GM12878 (cell line): ENCODE measurements at regions not wholly inside any gene's neighbourhood (a gene's known extent, or its start where the extent isn't known, plus 50 kb on each side); places are given as distances from the start of the nearest gene placed in this dataset.

Experiments used
- ATAC-seq: fragments of 200-7000 bp; cut with Tn5 transposase; 3 replicates; pipeline ENCODE4 v1.9.1; 2020; ENCODE audit warnings: mild to moderate bottlenecking, moderate library complexity
- BruUV-seq: library from RNA; stranded (reverse); fragments of 400-500 nt; replicated peaks from 2 replicates; lab custom pipeline; 2021; lab: Mats Ljungman, UMichigan
- CTCF ChIA-PET: fragments of 300-600 bp; sonication (Branson Sonifier 250); formaldehyde crosslinking; extraction: SDS; loops from one replicate; lab custom pipeline; 2021; ENCODE audit warnings: inconsistent platforms; lab: Yijun Ruan, JAX
- POLR2A ChIA-PET: fragments of 350-600 bp; formaldehyde crosslinking; extraction: SDS; loops from one replicate; lab custom pipeline; 2021; ENCODE audit warnings: inconsistent platforms; lab: Charles Lee
- RAD21 ChIA-PET: fragments of 300-600 bp; sonication (Branson Sonifier 250); formaldehyde crosslinking; loops from one replicate; lab custom pipeline; 2023; ENCODE audit warnings: antibody characterized with exemption; ENCODE audit not compliant: unreplicated experiment; lab: Charles Lee
- SMC1A ChIA-PET: fragments of 300-600 bp; sonication (Branson Sonifier 250); formaldehyde crosslinking; loops from one replicate; lab custom pipeline; 2023; ENCODE audit not compliant: unreplicated experiment, uncharacterized antibody; lab: Charles Lee
- DNase-seq: peaks from one replicate; pipeline ENCODE4 v3.0.0-alpha.2; 2011; ENCODE audit warnings: low read depth, low spot score
- FAIRE-seq: peaks from 3 replicates; lab custom pipeline; 2011; peaks lifted over from hg19 to GRCh38; lab: Jason Lieb, UNC
- H2AFZ ChIP-seq: 2 replicates; pipeline ENCODE4 v1.6.0; 2011; ENCODE audit warnings: low read depth, low read length, control low read depth; ENCODE audit not compliant: control insufficient read depth
- H3K27ac ChIP-seq: 2 replicates; pipeline ENCODE4 v1.5.1; 2011; ENCODE audit warnings: control low read depth; ENCODE audit not compliant: control insufficient read depth, insufficient read depth
- H3K27me3 ChIP-seq, 2 experiments: replicated peaks in 1 of 2; 2 replicates each; pipeline versions ENCODE4 v1.6.0 to v1.6.1; 2011; ENCODE audit warnings: low read length in 1 of 2; ENCODE audit not compliant: control insufficient read depth in 2 of 2, insufficient read depth in 2 of 2
- H3K36me3 ChIP-seq, 2 experiments: 2 replicates each; pipeline ENCODE4 v1.5.1; 2011; ENCODE audit warnings: low read length in 1 of 2; ENCODE audit not compliant: control insufficient read depth in 2 of 2, insufficient read depth in 2 of 2
- H3K4me1 ChIP-seq: 2 replicates; pipeline ENCODE4 v1.6.1; 2011; ENCODE audit warnings: mild to moderate bottlenecking, low read length, moderate library complexity, mixed read lengths; ENCODE audit not compliant: control insufficient read depth, insufficient read depth
- H3K4me2 ChIP-seq: 2 replicates; pipeline ENCODE4 v1.6.0; 2011; ENCODE audit warnings: control low read depth; ENCODE audit not compliant: control insufficient read depth, insufficient read depth
- H3K4me3 ChIP-seq: fragments of 200-600 bp; sonication (generic); 2 replicates; pipeline ENCODE4 v1.5.1; 2016
- H3K79me2 ChIP-seq: 2 replicates; pipeline ENCODE4 v1.6.0; 2011; ENCODE audit warnings: low read length; ENCODE audit not compliant: control insufficient read depth, insufficient read depth
- H3K9ac ChIP-seq: 2 replicates; pipeline ENCODE4 v1.8.0; 2011; ENCODE audit warnings: low read length, control low read depth, mixed read lengths; ENCODE audit not compliant: control insufficient read depth, insufficient read depth
- H3K9me3 ChIP-seq: replicated peaks from 3 replicates; pipeline ENCODE4 v1.5.1; 2011; ENCODE audit warnings: mild to moderate bottlenecking, low read length; ENCODE audit not compliant: control insufficient read depth, insufficient read depth
- H4K20me1 ChIP-seq: 2 replicates; pipeline ENCODE4 v1.6.0; 2011; ENCODE audit not compliant: control insufficient read depth, insufficient read depth
- CBX5 ChIP-seq: sonication (generic); IDR thresholded peaks from 2 replicates; pipeline ENCODE4 v1.6.1; 2016; ENCODE audit warnings: low read depth, moderate library complexity, mild to moderate bottlenecking, inconsistent platforms
- DPF2 ChIP-seq: fragments of 450-650 bp; IDR thresholded peaks from 2 replicates; pipeline ENCODE4 v1.6.1; 2017; ENCODE audit warnings: mild to moderate bottlenecking
- FOS ChIP-seq: IDR thresholded peaks from 3 replicates; pipeline ENCODE4 v1.6.1; 2011; ENCODE audit warnings: borderline replicate concordance; ENCODE audit not compliant: insufficient read length; ENCODE audit errors: extremely low read depth
- JUND ChIP-seq: IDR thresholded peaks from 2 replicates; pipeline ENCODE4 v1.6.1; 2012; ENCODE audit warnings: low read depth, mild to moderate bottlenecking, low read length, improper control_type of control experiment, moderate library complexity
- KDM1A ChIP-seq: fragments of 200-600 bp; sonication (generic); IDR thresholded peaks from 2 replicates; pipeline ENCODE4 v1.6.1; 2016; ENCODE audit warnings: borderline replicate concordance
- NFYA ChIP-seq: IDR thresholded peaks from 2 replicates; pipeline ENCODE4 v1.6.1; 2011; ENCODE audit warnings: low read depth, mild to moderate bottlenecking, low read length, improper control_type of control experiment, borderline replicate concordance
- NFYB ChIP-seq: IDR thresholded peaks from 2 replicates; pipeline ENCODE4 v1.6.1; 2011; ENCODE audit warnings: low read depth, mild to moderate bottlenecking, low read length, improper control_type of control experiment, moderate library complexity; ENCODE audit not compliant: insufficient read depth
- RFX5 ChIP-seq: IDR thresholded peaks from 2 replicates; pipeline ENCODE4 v1.6.1; 2011; ENCODE audit warnings: low read depth, low read length, improper control_type of control experiment
- SIX5 ChIP-seq: IDR thresholded peaks from 2 replicates; pipeline ENCODE4 v1.6.1; 2011; ENCODE audit warnings: mild to moderate bottlenecking, low read depth, low read length, moderate library complexity; ENCODE audit not compliant: severe bottlenecking
- SMAD1 ChIP-seq: fragments of 450-650 bp; IDR thresholded peaks from 2 replicates; pipeline ENCODE4 v1.6.1; 2018; ENCODE audit warnings: mild to moderate bottlenecking, low read depth; ENCODE audit not compliant: partially characterized antibody
- SMAD5 ChIP-seq: IDR thresholded peaks from 2 replicates; pipeline ENCODE4 v1.6.1; 2016; ENCODE audit warnings: antibody characterized with exemption, low read depth
- TAF1 ChIP-seq: IDR thresholded peaks from 2 replicates; pipeline ENCODE4 v1.6.1; 2011; ENCODE audit warnings: mild to moderate bottlenecking, low read depth, low read length, borderline replicate concordance
- ZNF207 ChIP-seq: fragments of 450-650 bp; IDR thresholded peaks from 2 replicates; pipeline ENCODE4 v1.6.1; 2014; ENCODE audit warnings: antibody characterized with exemption, mild to moderate bottlenecking, borderline replicate concordance
- WGBS: methylation state at CpG from one replicate; pipeline ENCODE4 v1.1.6; 2016; ENCODE audit warnings: low lambda C conversion rate; ENCODE audit not compliant: insufficient replicate concordance, insufficient coverage; ENCODE audit errors: missing lambda C conversion rate; 5-methylcytosine and 5-hydroxymethylcytosine counted together
- in situ Hi-C: fragments of 300-500 bp; cut with MboI; formaldehyde crosslinking; loops from 9 replicates; pipeline ENCODE4 v1.14.3; 2018; ENCODE audit warnings: mixed read lengths
- intact Hi-C: fragments of 100-400 bp; cut with micrococcal nuclease; formaldehyde crosslinking; loops from one replicate; pipeline ENCODE4 v1.14.2; 2022; ENCODE audit not compliant: unreplicated experiment
- TF ChIP-seq, protein P1 (sequence below): fragments of 450-650 bp; IDR thresholded peaks from 2 replicates; pipeline ENCODE4 v1.6.1; 2016; ENCODE audit warnings: mild to moderate bottlenecking
- TF ChIP-seq, protein P2 (sequence below): fragments of 450-650 bp; IDR thresholded peaks from 2 replicates; pipeline ENCODE4 v1.6.1; 2017; ENCODE audit warnings: mild to moderate bottlenecking, moderate library complexity

GRCh38 chr10:85444868-85445267 lies 921.7 kb downstream of the GRID1 start:
- 0% methylated on average over 2 of the region's 2 CpGs for WGBS
- no peak overlapping the region for H3K27ac ChIP-seq
- H4K20me1 ChIP-seq = no peaks in the 10 kb centered on the region
- ChIA-PET POLR2A (no interaction called here), RAD21 (no interaction called here), CTCF (no interaction called here), SMC1A (no interaction called here)
- no TSS peak for BruUV-seq
- no peak overlapping the region for H3K4me3 ChIP-seq
- in situ Hi-C loops = no loop called here
- FAIRE-seq = no peak
- H3K4me2 ChIP-seq = no peak overlapping the region
- no peak for DNase-seq
- no peaks in the 10 kb centered on the region for H3K36me3 ChIP-seq
- intact Hi-C loops = no loop called here
- no peaks in the 10 kb centered on the region for H3K27me3 ChIP-seq
- H2AFZ ChIP-seq = no peak overlapping the region
- no peaks in the 10 kb centered on the region for H3K4me1 ChIP-seq
- no peaks in the 10 kb centered on the region for H3K79me2 ChIP-seq
- H3K9me3 ChIP-seq = no peaks in the 10 kb centered on the region
- no peak overlapping the region for H3K9ac ChIP-seq
- TF ChIP-seq SMAD5 (no peak), NFYA (no peak)
- ATAC-seq = no peak

DNA sequence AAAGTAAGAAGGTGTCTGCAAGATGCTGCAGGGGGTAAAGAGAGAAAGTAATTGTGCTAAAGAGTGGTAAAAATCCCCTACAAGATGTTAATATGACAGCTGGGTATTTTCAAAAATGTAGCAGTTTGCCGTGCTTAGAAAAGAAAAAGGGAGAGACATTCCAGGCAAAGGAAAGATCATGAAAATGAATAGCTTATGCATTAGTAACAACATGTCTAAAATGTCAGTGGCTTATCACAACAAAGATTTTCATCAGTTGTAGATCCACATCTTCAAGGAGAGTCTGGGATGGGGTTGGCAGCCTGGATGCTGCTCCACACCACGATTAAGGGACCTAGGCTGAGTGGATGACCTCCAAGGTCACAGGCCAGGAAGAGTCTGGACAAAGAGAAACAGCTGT lies 920.9 kb downstream of the GRID1 start:
- Histone ChIP-seq H3K27ac (no peak overlapping the region), H3K27me3 (no peaks in the 10 kb centered on the region), H3K4me3 (no peak overlapping the region), H3K4me2 (no peak overlapping the region), H3K9ac (no peak overlapping the region), H3K4me1 (no peaks in the 10 kb centered on the region), H4K20me1 (no peaks in the 10 kb centered on the region), H3K79me2 (no peaks in the 10 kb centered on the region), H3K36me3 (no peaks in the 10 kb centered on the region), H3K9me3 (no peaks in the 10 kb centered on the region), H2AFZ (no peak overlapping the region)
- ChIA-PET SMC1A (no interaction called here), CTCF (no interaction called here), POLR2A (no interaction called here), RAD21 (no interaction called here)
- BruUV-seq = no TSS peak
- DNase-seq (no peak), FAIRE-seq (no peak), ATAC-seq (no peak)
- intact Hi-C loops = no loop called here
- 0% methylated on average over 2 of the region's 2 CpGs for WGBS
- in situ Hi-C loops = no loop called here
- TF ChIP-seq, protein P1, sequence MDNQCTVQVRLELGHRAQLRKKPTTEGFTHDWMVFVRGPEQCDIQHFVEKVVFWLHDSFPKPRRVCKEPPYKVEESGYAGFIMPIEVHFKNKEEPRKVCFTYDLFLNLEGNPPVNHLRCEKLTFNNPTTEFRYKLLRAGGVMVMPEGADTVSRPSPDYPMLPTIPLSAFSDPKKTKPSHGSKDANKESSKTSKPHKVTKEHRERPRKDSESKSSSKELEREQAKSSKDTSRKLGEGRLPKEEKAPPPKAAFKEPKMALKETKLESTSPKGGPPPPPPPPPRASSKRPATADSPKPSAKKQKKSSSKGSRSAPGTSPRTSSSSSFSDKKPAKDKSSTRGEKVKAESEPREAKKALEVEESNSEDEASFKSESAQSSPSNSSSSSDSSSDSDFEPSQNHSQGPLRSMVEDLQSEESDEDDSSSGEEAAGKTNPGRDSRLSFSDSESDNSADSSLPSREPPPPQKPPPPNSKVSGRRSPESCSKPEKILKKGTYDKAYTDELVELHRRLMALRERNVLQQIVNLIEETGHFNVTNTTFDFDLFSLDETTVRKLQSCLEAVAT = no peak
- no peak for TF ChIP-seq CBX5
- no peak for TF ChIP-seq NFYB
- no peak for TF ChIP-seq RFX5
- no peak for TF ChIP-seq FOS
- no peak for TF ChIP-seq TAF1
- no peak for TF ChIP-seq DPF2
- TF ChIP-seq ZNF207 = no peak
- TF ChIP-seq, protein P2, sequence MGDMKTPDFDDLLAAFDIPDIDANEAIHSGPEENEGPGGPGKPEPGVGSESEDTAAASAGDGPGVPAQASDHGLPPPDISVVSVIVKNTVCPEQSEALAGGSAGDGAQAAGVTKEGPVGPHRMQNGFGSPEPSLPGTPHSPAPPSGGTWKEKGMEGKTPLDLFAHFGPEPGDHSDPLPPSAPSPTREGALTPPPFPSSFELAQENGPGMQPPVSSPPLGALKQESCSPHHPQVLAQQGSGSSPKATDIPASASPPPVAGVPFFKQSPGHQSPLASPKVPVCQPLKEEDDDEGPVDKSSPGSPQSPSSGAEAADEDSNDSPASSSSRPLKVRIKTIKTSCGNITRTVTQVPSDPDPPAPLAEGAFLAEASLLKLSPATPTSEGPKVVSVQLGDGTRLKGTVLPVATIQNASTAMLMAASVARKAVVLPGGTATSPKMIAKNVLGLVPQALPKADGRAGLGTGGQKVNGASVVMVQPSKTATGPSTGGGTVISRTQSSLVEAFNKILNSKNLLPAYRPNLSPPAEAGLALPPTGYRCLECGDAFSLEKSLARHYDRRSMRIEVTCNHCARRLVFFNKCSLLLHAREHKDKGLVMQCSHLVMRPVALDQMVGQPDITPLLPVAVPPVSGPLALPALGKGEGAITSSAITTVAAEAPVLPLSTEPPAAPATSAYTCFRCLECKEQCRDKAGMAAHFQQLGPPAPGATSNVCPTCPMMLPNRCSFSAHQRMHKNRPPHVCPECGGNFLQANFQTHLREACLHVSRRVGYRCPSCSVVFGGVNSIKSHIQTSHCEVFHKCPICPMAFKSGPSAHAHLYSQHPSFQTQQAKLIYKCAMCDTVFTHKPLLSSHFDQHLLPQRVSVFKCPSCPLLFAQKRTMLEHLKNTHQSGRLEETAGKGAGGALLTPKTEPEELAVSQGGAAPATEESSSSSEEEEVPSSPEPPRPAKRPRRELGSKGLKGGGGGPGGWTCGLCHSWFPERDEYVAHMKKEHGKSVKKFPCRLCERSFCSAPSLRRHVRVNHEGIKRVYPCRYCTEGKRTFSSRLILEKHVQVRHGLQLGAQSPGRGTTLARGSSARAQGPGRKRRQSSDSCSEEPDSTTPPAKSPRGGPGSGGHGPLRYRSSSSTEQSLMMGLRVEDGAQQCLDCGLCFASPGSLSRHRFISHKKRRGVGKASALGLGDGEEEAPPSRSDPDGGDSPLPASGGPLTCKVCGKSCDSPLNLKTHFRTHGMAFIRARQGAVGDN = no peak
- no peak for TF ChIP-seq SMAD1
- no peak for TF ChIP-seq KDM1A
- no peak for TF ChIP-seq JUND
- TF ChIP-seq SIX5 = no peak
